A549 (cell line): ENCODE measurements at regions not wholly inside any gene's neighbourhood (a gene's known extent, or its start where the extent isn't known, plus 50 kb on each side); places are given as distances from the start of the nearest gene placed in this dataset.

Source experiments
- HOXA7 ChIP-seq: fragments of 250-450 bp; sonication (Bioruptor Pico); IDR thresholded peaks from 2 replicates; pipeline ENCODE4 v1.5.0; 2020; ENCODE audit warnings: mild to moderate bottlenecking, moderate library complexity
- MAFK ChIP-seq: fragments of 450-650 bp; IDR thresholded peaks from 2 replicates; pipeline ENCODE4 v1.6.1; 2014; ENCODE audit not compliant: partially characterized antibody
- PHF8 ChIP-seq: fragments of 200-600 bp; sonication (generic); IDR thresholded peaks from 2 replicates; pipeline ENCODE4 v1.6.1; 2016; ENCODE audit warnings: low read depth, mild to moderate bottlenecking, antibody characterized with exemption, moderate library complexity, borderline replicate concordance
- POLR2A ChIP-seq: IDR thresholded peaks from 2 replicates; pipeline ENCODE4 v1.6.1; 2012; ENCODE audit warnings: mild to moderate bottlenecking, low read length
- RAD21 ChIP-seq, 2 experiments: fragments of >200 bp in 1 of 2; sonication (Bioruptor Twin) in 1 of 2; formaldehyde crosslinking in 1 of 2; IDR thresholded peaks in 1 of 2; conservative IDR thresholded peaks in 1 of 2; 2 replicates in 1 of 2; 3 replicates in 1 of 2; pipeline ENCODE4 v1.6.1; 2012 to 2018; ENCODE audit warnings: inconsistent platforms in 1 of 2
- REST ChIP-seq: fragments of 200-600 bp; sonication (generic); IDR thresholded peaks from 2 replicates; pipeline ENCODE4 v1.6.1; 2016; ENCODE audit warnings: antibody characterized with exemption, mild to moderate bottlenecking, moderate library complexity
- TF ChIP-seq, protein P1 (sequence below): fragments of >200 bp; sonication (Bioruptor Twin); formaldehyde crosslinking; IDR thresholded peaks from 3 replicates; pipeline ENCODE4 v1.5.1; 2016

- TF ChIP-seq HOXA7 (CRISPR knock-in tag) (no peak), PHF8 (no peak), MAFK (no peak), REST (no peak), POLR2A (no peak), RAD21 (conservative IDR thresholded peaks at IDR 0.05 in 1 of 2, IDR thresholded peaks at IDR 0.05 in 1 of 2) (no peak)
- TF ChIP-seq, protein P1, sequence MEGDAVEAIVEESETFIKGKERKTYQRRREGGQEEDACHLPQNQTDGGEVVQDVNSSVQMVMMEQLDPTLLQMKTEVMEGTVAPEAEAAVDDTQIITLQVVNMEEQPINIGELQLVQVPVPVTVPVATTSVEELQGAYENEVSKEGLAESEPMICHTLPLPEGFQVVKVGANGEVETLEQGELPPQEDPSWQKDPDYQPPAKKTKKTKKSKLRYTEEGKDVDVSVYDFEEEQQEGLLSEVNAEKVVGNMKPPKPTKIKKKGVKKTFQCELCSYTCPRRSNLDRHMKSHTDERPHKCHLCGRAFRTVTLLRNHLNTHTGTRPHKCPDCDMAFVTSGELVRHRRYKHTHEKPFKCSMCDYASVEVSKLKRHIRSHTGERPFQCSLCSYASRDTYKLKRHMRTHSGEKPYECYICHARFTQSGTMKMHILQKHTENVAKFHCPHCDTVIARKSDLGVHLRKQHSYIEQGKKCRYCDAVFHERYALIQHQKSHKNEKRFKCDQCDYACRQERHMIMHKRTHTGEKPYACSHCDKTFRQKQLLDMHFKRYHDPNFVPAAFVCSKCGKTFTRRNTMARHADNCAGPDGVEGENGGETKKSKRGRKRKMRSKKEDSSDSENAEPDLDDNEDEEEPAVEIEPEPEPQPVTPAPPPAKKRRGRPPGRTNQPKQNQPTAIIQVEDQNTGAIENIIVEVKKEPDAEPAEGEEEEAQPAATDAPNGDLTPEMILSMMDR, result no peak
Measured at GRCh38 chr22:49613511-49614270, 214.0 kb downstream of the BRD1 start.
